GM18907 (cell line): ENCODE measurements at regions not wholly inside any gene's neighbourhood (a gene's known extent, or its start where the extent isn't known, plus 50 kb on each side); places are given as distances from the start of the nearest gene placed in this dataset.
"Not testable (repeated sequence)": the region's sequence is repeated elsewhere in the genome, so short reads cannot be mapped to it uniquely, and the experiment has no call there.

Experiments
- ATAC-seq: cut with Tn5 transposase; IDR thresholded peaks from one replicate; pipeline ENCODE4 v1.9.1; 2021; ENCODE audit warnings: mild to moderate bottlenecking, moderate library complexity; ENCODE audit not compliant: unreplicated experiment

DNA sequence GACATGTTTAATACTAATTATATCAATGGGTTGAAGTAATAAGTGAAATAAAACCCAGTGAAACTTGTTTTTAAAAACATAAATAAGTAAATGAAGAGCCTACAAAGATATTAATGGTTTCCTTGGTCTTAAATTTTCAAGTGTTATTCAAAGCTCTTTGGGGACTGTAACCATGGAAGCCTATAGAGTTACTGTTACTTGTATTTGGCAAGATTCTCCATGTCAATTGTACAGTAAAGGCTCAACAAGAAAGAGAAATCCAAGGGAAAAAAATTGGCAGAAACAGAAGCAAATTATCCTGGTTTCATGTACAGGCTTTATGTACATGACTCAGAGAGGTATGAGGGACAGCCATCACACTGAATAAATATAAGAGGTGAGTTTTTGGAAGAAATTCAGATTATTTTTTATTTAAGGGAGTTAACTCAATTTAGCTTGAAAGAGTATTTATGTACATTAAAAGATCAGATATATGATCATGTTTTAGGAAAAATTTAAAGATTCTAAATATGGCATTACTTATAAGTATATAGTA, 151.1 kb upstream of the HMGA2 start:
- ATAC-seq = no peak

- ATAC-seq = no peak
These were observed 150.6 kb upstream of the HMGA2 start for GRCh38 chr12:65673732-65674131.

DNA sequence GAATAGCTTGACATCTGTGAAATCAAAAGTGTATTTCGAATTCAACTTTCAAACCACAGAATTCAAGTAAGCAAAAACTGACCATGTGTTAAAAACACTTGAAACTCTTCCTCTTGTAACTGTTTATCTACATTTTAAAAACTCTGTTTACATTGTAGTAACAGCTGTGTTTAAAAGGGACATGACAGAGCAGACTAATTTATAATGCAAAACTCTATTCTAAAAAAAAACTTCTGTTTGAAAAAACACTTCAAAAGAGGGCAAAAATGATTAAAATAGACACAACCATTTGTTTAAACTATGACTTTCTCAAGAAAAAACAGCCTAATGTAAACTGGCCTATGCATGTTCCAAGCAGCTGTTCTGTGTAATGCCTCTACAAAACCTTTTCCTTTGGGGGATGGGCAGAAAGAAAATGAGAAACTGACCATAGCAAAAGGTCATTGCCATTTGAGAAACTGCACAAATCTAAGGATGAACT, 149.1 kb upstream of the HMGA2 start:
- no peak for ATAC-seq

DNA sequence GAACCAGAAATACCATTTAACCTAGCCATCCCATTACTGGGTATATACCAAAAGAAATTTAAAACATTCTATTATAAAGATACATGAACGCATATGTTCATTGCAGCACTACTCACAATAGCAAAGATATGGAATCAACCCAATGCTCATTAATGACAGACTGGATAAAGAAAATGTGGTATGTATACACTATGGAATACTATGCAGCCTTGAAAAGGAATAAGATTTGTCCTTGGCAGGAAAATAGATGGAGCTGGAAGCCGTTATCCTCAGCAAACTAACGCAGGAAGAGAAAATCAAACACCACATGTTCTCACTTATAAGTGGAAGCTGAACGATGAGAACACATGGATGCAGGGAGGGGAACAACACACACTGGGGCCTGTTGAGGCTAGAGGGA, 146.1 kb upstream of the HMGA2 start:
- not testable (repeated sequence) for ATAC-seq

GRCh38 chr12:65681226-65681625, 143.1 kb upstream of the HMGA2 start:
- ATAC-seq = no peak

GRCh38 chr12:65682112-65682511, 142.2 kb upstream of the HMGA2 start:
- ATAC-seq = no peak

DNA sequence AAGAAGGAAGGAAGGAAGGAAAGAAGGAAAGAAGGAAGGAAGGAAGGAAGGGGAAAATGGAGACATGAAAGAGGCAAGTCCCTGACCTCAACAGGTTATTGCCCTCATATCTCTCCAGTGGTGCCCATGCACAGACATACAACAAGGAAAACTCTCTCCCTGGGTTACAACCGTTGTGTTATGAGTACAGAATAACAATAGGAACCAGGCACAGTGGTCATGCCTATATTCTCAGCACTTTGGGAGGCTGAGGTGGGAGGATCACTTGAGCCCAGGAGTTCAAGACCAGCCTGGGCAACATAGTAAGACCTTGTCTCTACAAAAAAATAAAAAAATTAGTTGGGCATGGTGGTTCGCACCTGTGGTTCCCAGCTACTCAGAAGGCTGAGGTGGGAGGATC, 139.4 kb upstream of the HMGA2 start:
- no peak for ATAC-seq

DNA sequence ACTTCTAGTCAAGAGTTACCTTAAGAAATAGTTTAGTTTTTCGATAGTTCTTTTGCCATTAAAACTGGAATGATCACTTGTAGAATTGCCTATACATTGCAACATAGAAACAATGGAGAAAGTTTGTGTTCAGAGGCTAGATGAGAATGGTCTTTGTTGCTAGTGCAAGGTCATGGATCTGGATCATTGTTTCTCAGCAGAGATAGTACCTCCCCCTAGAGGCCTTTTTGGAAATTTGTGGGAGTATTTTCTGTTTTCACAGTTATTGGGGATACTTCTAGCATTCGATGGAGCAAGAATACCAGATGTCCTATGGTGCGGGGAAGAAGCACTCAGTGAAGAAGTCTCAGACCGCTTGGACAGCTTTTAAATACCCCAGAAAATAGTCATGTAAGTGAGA, 138.8 kb upstream of the HMGA2 start:
- no peak for ATAC-seq

- ATAC-seq = no peak
These were observed 134.8 kb upstream of the HMGA2 start for GRCh38 chr12:65689508-65689907.

- no peak for ATAC-seq
These were observed 133.8 kb upstream of the HMGA2 start for GRCh38 chr12:65690477-65690876.

GRCh38 chr12:65694130-65694529, 130.2 kb upstream of the HMGA2 start:
- no peak for ATAC-seq

- no peak for ATAC-seq
These were observed 129.0 kb upstream of the HMGA2 start for GRCh38 chr12:65695113-65695865.

DNA sequence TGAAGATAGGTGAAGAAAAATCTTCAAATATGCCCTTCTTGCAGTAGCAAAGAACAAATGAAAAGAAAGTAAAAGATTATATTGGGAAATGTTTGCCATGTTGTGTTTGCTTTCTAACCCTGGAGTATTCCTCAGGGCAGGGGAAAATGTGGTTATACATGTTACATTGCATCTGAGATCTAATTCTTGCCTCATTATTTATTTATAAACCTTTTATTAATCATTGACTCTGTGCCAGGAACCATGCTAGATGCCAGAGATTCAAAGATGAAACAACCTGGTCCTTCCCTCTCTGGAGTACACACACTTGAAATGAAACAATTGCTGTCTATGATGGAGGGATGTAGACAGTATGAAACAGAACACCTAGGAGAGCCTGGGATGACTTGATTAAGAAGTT, 128.1 kb upstream of the HMGA2 start:
- ATAC-seq = no peak

GRCh38 chr12:65699251-65699650, 125.0 kb upstream of the HMGA2 start:
- no peak for ATAC-seq

- ATAC-seq = no peak
These were observed 121.1 kb upstream of the HMGA2 start for GRCh38 chr12:65703176-65703575.

- ATAC-seq = no peak
These were observed 118.9 kb upstream of the HMGA2 start for GRCh38 chr12:65705380-65705876.

GRCh38 chr12:65707051-65707450, 117.2 kb upstream of the HMGA2 start:
- no peak for ATAC-seq

DNA sequence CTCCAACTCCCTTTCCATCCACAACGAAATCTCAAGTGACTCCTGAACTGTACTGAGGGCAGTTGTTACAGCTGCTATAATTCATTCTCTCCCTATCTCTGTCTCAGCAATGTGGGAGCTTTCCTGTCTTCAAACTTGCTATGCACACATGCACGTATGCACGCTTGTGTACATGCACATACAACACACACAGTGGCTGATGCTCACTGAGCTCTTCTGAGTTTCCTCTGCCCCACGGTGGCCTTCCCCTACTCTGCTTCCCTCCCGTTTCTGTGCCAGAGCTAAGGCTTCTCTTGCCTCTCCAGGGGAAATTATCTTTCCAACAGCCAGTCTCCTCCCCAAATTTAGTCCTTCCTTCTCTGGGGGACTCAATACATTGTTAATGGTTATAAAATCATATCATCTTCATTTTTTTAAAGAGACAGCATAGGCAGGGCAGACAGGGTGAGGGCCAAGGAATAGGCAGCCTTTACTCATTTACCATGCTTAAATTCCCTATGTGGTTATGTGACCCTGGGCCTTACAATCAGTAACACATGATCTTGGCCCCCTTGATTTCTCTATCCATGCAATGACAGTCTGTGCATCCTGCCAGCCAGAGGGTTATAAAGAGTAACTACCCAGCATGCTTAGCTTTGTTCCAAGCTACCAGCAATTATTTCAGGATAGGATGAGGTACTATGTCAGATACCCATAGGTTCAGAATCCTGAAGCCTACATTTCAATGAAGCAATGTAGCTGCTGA, 111.9 kb upstream of the HMGA2 start:
- ATAC-seq = no peak

DNA sequence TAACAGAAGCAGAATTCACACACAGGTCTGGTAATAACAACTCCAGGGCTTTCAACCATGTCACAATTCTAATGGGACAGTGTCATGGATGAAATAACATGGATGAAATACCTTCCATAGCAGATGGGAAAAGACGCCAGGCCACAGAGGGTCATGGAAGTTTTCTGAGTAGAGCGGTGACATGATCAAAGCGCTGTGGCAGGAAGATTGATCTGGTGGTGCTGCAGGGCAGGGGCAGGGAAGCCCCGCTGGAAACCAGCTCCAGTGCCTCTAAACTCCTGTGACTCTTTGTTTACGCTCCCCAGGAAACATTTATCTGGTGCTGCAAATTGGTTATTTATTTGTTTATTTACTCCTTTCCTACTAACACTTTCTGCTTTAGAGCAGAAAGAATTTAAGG, 108.3 kb upstream of the HMGA2 start:
- no peak for ATAC-seq

DNA sequence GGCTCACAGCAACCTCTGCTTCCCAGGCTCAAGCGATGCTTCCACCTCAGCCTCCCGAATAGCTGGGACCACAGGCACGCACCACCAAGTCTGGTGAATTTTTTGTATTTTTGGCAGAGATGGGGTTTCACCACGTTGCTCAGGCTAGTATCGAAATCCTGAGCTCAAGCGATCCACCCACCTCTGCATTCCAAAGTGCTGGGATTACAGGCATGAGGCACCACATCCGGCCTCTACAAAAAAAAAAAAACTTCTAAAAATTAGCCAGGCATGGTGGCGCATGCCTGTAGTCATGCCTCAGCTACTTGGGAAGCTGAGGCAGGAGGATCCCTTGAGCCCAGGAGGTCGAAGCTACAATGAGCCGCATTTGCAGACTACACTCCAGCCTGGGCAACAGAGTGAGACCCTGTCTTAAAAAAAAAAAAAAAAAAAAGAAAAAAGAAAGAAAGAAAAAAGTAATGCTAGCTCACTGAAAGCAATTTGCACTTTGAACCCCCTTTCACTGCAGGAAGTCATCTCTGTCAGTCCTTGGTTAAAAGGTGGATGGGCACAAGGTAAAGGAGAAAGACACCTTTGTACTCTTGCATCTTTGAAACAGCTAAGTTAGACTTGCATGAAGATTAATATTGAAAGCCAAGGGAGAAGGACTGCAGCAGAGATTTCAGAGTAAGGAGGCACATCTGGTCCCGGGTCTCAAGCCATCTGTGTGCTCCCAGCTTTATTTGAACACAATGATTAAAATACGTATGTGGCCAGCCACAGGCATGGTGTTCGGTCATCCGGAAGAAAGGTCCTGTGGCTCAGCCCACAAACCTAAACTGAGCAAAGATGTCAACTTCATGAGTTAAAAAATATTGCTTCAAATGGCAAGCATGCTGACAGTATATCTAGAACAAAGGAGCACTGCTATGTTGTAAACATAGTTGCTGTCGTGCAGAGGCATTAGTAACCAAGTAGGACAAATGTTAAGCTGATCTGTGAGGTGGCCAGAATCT, 103.8 kb upstream of the HMGA2 start:
- no peak for ATAC-seq
